HEK293 (cell line): ENCODE measurements at regions not wholly inside any gene's neighbourhood (a gene's known extent, or its start where the extent isn't known, plus 50 kb on each side); places are given as distances from the start of the nearest gene placed in this dataset.

Experiments used
- SETDB1 ChIP-seq: IDR thresholded peaks from one replicate; pipeline ENCODE4 v1.6.1; 2017; ENCODE audit warnings: mild to moderate bottlenecking, low read length, moderate library complexity, mixed read lengths; ENCODE audit not compliant: insufficient read length
- ZBTB20 ChIP-seq: fragments of 450-650 bp; formaldehyde crosslinking; IDR thresholded peaks from 2 replicates; pipeline ENCODE4 v1.5.1; 2016; ENCODE audit warnings: missing biosample characterization, missing genetic modification characterization
- ZNF521 ChIP-seq: fragments of 450-650 bp; formaldehyde crosslinking; IDR thresholded peaks from 2 replicates; pipeline ENCODE4 v1.5.1; 2017; ENCODE audit warnings: missing biosample characterization, mild to moderate bottlenecking, missing genetic modification characterization
- TF ChIP-seq, protein P1 (sequence below): fragments of 450-650 bp; formaldehyde crosslinking; IDR thresholded peaks from 2 replicates; pipeline ENCODE4 v1.5.1; 2016; ENCODE audit warnings: missing biosample characterization, missing genetic modification characterization
- TF ChIP-seq, protein P2 (sequence below): fragments of 450-650 bp; formaldehyde crosslinking; IDR thresholded peaks from 2 replicates; pipeline ENCODE4 v1.5.1; 2016; ENCODE audit warnings: missing biosample characterization, missing genetic modification characterization

DNA sequence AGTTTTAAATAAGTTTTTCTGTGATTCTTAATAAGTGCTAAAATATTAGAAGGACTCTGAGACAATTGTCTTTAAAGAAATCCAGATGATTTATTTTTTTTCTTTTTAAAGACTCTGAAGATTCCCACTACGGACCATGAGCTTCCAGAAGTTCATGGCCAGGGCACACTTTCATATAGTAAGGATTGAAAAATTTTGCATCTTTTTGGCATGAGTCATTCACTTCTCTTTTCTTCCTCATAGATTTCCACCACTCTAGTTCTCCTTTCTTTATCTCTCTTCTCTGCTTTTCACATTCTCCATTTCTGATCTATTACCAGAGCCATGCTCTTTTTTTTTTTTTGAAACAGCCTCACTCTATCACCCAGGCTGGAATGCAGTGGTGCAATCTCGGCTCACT lies 385.8 kb downstream of the FLRT2 start:
- TF ChIP-seq ZNF521 (tag by site-specific recombination) (no peak), ZBTB20 (tag by site-specific recombination) (no peak), SETDB1 (no peak)
- TF ChIP-seq, protein P1, sequence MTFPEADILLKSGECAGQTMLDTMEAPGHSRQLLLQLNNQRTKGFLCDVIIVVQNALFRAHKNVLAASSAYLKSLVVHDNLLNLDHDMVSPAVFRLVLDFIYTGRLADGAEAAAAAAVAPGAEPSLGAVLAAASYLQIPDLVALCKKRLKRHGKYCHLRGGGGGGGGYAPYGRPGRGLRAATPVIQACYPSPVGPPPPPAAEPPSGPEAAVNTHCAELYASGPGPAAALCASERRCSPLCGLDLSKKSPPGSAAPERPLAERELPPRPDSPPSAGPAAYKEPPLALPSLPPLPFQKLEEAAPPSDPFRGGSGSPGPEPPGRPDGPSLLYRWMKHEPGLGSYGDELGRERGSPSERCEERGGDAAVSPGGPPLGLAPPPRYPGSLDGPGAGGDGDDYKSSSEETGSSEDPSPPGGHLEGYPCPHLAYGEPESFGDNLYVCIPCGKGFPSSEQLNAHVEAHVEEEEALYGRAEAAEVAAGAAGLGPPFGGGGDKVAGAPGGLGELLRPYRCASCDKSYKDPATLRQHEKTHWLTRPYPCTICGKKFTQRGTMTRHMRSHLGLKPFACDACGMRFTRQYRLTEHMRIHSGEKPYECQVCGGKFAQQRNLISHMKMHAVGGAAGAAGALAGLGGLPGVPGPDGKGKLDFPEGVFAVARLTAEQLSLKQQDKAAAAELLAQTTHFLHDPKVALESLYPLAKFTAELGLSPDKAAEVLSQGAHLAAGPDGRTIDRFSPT = no peak
- TF ChIP-seq, protein P2, sequence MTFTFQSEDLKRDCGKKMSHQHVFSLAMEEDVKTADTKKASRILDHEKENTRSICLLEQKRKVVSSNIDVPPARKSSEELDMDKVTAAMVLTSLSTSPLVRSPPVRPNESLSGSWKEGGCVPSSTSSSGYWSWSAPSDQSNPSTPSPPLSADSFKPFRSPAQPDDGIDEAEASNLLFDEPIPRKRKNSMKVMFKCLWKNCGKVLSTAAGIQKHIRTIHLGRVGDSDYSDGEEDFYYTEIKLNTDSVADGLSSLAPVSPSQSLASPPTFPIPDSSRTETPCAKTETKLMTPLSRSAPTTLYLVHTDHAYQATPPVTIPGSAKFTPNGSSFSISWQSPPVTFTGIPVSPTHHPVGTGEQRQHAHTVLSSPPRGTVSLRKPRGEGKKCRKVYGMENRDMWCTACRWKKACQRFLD = no peak
